ENCODE measurements at regions not wholly inside any gene's neighbourhood (a gene's known extent, or its start where the extent isn't known, plus 50 kb on each side); places are given as distances from the start of the nearest gene placed in this dataset.

DNA sequence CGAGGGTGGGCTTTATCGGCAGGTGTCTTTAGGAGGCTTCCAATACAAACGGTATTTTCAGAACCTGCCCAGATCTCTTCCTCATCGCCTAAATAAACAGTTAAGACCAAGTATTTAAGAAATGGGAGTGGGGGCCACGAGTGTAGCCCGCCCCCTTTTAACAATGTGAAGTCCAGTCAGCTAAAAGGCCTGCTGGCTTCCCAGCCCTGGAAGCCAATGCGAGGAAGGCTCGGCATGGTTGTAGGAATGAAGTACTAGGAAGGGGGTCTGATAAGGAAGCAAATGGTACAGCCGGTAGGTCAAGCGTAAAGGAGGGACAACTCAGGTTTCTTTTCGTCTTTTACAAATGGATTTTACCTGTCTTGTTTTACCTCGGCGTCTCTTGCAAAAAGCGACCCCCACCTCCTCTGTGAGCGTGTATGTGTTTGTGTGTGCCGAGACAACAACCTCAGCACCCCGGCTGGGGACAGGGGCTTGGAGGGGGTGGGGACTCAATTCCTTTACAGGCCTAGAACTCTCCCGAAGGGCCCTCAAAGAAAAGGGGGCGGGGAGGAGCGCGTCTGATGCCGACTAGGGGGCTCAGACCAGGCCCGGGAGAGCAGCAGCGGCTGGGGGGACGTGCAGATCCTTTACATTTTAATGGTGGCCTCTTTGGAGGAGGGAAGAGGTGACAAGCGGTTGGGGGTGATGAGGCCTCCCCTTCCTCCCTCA is 147.6 kb downstream of the GPR85 start:
- H3K56ac ChIP-seq (replicated peaks; ENCODE audit: insufficient read length, low read depth, low read length) = peak overlapping the region; percentile 35
- H4K5ac ChIP-seq (ENCODE audit: insufficient read length, low read depth, low read length) = no peak overlapping the region
- no peak overlapping the region for H4K91ac ChIP-seq (replicated peaks; ENCODE audit: insufficient read length, low read length)
- H3K79me1 ChIP-seq (ENCODE audit: low read depth, low read length) = 0 out of 2 replicates have a peak, but pooled peaks cover under 1% of the 10 kb centered on the region
- peak overlapping the region; percentile 48; the same call in 1 of the 2 replicates for H3K27ac ChIP-seq (ENCODE audit: low read depth, low read length)
- no peak overlapping the region for H2BK15ac ChIP-seq (ENCODE audit: low read length)
- H3K23me2 ChIP-seq (ENCODE audit: low read depth, low read length) = peaks cover 5% of the 10 kb centered on the region
- no peak overlapping the region for H3K4ac ChIP-seq (replicated peaks; ENCODE audit: insufficient read length, low read depth, low read length)
- peak overlapping the region; percentile 81; the same call in 1 of the 2 replicates for H4K8ac ChIP-seq (ENCODE audit: extremely low read depth, insufficient read depth, low read length)
- peak overlapping the region; percentile 61 to 72 (median 68) for H3K9ac ChIP-seq (replicated peaks in 1 of 4; ENCODE audit: extremely low read depth in 1 of 4, low read depth in 3 of 4, low read length in 3 of 4)
- H2BK5ac ChIP-seq (ENCODE audit: low read depth, low read length) = peak overlapping the region; percentile 75
- no peak overlapping the region for H3K14ac ChIP-seq (ENCODE audit: insufficient read length)
- H2BK120ac ChIP-seq (replicated peaks; ENCODE audit: low read depth, low read length) = no peak overlapping the region
- H3K4me2 ChIP-seq (ENCODE audit: insufficient read depth in 1 of 2, low read depth in 2 of 2, low read length in 2 of 2) = peak overlapping the region; percentile 68 to 99
- H4K20me1 ChIP-seq (replicated peaks in 1 of 2; ENCODE audit: control insufficient read depth in 1 of 2, insufficient read depth in 2 of 2, low read length in 2 of 2) = peaks cover 0 to 3% of the 10 kb centered on the region in 2 experiments
- H3K27me3 ChIP-seq (replicated peaks in 1 of 4; ENCODE audit: control insufficient read depth in 3 of 4, extremely low read depth in 1 of 4, insufficient read depth in 3 of 4, low read length in 3 of 4) = no peaks in the 10 kb centered on the region
- peaks cover 0 to 7% (median 0%) of the 10 kb centered on the region in 4 experiments; a peak in 1 of 8 replicates for H3K36me3 ChIP-seq (ENCODE audit: control insufficient read depth in 2 of 4, insufficient read depth in 4 of 4, low read length in 3 of 4)
- no peak overlapping the region for H3K18ac ChIP-seq (ENCODE audit: extremely low read depth, low read length)
- FAIRE-seq (no peak), DNase-seq (ENCODE audit: low read depth in 1 of 2, low spot score in 2 of 2) (peak in 1 of 2 experiments; percentile 77)
- CTCF ChIA-PET (ENCODE audit: partially characterized antibody) = interaction anchor here (0.6 to 1.0 kb wide), 3 partner anchors 32 to 550 kb away, joined by 3 to 4 read pairs (median 3); no protein-coding TSS in a partner anchor
- peaks cover 0 to 40% of the 10 kb centered on the region in 2 experiments; a peak in 2 of 4 replicates for H3K79me2 ChIP-seq (ENCODE audit: control insufficient read depth in 1 of 2, insufficient read depth in 2 of 2, low read length in 2 of 2)
- no peak overlapping the region for H2BK20ac ChIP-seq (ENCODE audit: low read length)
- H3K9me3 ChIP-seq (ENCODE audit: insufficient read depth in 2 of 2, low read depth in 1 of 2, low read length in 1 of 2) = no peaks in the 10 kb centered on the region
- POLR2A ChIA-PET (ENCODE audit: partially characterized antibody) = interaction anchor here (0.7 to 2.2 kb wide), 4 partner anchors 8 to 488 kb away, joined by 3 to 6 read pairs (median 4); partner anchors contain the start of genes IFRD1 and TMEM168
- TF ChIP-seq SAP30 (IDR thresholded peaks at IDR 0.05; ENCODE audit: insufficient read depth, insufficient replicate concordance, low read length) (peak; percentile 66), PHF8 (conservative IDR thresholded peaks at IDR 0.05; ENCODE audit: low read depth, low read length) (peak; percentile 42), SIN3A (conservative IDR thresholded peaks at IDR 0.05 in 1 of 2, IDR thresholded peaks at IDR 0.05 in 1 of 2; ENCODE audit: low read depth in 1 of 2, low read length in 2 of 2) (0 out of 4 replicates have a peak, but pooled peaks of 1 of the 2 experiments have one; percentile 59), GABPA (IDR thresholded peaks at IDR 0.05; ENCODE audit: borderline replicate concordance, insufficient read depth, low read length) (no peak), YY1 (IDR thresholded peaks at IDR 0.05; ENCODE audit: low read depth, low read length) (0 out of 2 replicates have a peak, but pooled peaks have one; percentile 52), CHD2 (IDR thresholded peaks at IDR 0.05; ENCODE audit: low read length) (no peak)
- no peak overlapping the region for H2AK5ac ChIP-seq (ENCODE audit: low read depth, low read length)
- peak overlapping the region; percentile 77 to 95 (median 88) for H3K4me3 ChIP-seq (ENCODE audit: extremely low read depth in 1 of 4, insufficient read depth in 2 of 4, low read depth in 3 of 4, low read length in 4 of 4)
- WGBS, 2 experiments (ENCODE audit: extremely low coverage in 1 of 2, insufficient coverage in 1 of 2, insufficient read length in 1 of 2, insufficient replicate concordance in 2 of 2, low coverage in 1 of 2, low lambda C conversion rate in 2 of 2, missing lambda C conversion rate in 1 of 2) = 8% methylated on average over 23 of the region's 26 CpGs; no CpG with 5 or more reads in 1 of the 2 experiments
- no peak overlapping the region for H3K23ac ChIP-seq (ENCODE audit: insufficient read length)
- no peak overlapping the region; the same call in 1 of the 2 replicates for H2BK12ac ChIP-seq (ENCODE audit: low read depth, low read length)
- no peak overlapping the region for H2AFZ ChIP-seq (ENCODE audit: low read length)
- peaks cover 0 to 5% (median 4%) of the 10 kb centered on the region in 4 experiments; a peak in 4 of 7 replicates for H3K4me1 ChIP-seq (replicated peaks in 1 of 4; ENCODE audit: control insufficient read depth in 3 of 4, insufficient read depth in 4 of 4, low read length in 3 of 4)
